Neuronal stem cell (in vitro differentiated cells): ENCODE measurements at regions not wholly inside any gene's neighbourhood (a gene's known extent, or its start where the extent isn't known, plus 50 kb on each side); places are given as distances from the start of the nearest gene placed in this dataset.
"Not testable (repeated sequence)": the region's sequence is repeated elsewhere in the genome, so short reads cannot be mapped to it uniquely, and the experiment has no call there.

Source experiments
- DNase-seq: peaks from one replicate; pipeline ENCODE4 v3.0.0-alpha.2; 2013; ENCODE audit warnings: low spot score
- H2AFZ ChIP-seq: one replicate; pipeline ENCODE4 v1.6.1; 2013; ENCODE audit warnings: mild to moderate bottlenecking, low read length, inconsistent platforms
- H2AK5ac ChIP-seq: 2 replicates; pipeline ENCODE4 v1.6.1; 2013; ENCODE audit warnings: low read depth, mild to moderate bottlenecking, inconsistent platforms, low read length, moderate library complexity, mixed read lengths
- H2BK120ac ChIP-seq: 2 replicates; pipeline ENCODE4 v1.6.1; 2013; ENCODE audit warnings: low read depth, mild to moderate bottlenecking, inconsistent platforms, low read length, moderate library complexity, mixed read lengths
- H2BK12ac ChIP-seq: one replicate; pipeline ENCODE4 v1.6.1; 2013; ENCODE audit warnings: low read length, inconsistent platforms
- H2BK15ac ChIP-seq: 2 replicates; pipeline ENCODE4 v1.6.1; 2013; ENCODE audit warnings: mild to moderate bottlenecking, low read length, inconsistent platforms, mixed read lengths
- H2BK5ac ChIP-seq: one replicate; pipeline ENCODE4 v1.6.1; 2013; ENCODE audit warnings: inconsistent platforms, mild to moderate bottlenecking, low read length, moderate library complexity
- H3K14ac ChIP-seq: one replicate; pipeline ENCODE4 v1.6.1; 2013; ENCODE audit warnings: low read length, inconsistent platforms
- H3K18ac ChIP-seq: 2 replicates; pipeline ENCODE4 v1.6.1; 2013; ENCODE audit warnings: low read length, inconsistent platforms
- H3K23ac ChIP-seq: 2 replicates; pipeline ENCODE4 v1.6.1; 2013; ENCODE audit warnings: low read depth, mild to moderate bottlenecking, mixed read lengths, low read length, inconsistent platforms; ENCODE audit not compliant: poor library complexity
- H3K27ac ChIP-seq: replicated peaks from 3 replicates; pipeline ENCODE4 v1.5.1; 2013; ENCODE audit warnings: low read length, inconsistent platforms
- H3K27me3 ChIP-seq, 3 experiments: 2 replicates each; pipeline ENCODE4 v1.6.1; 2013; ENCODE audit warnings: low read length in 3 of 3, mild to moderate bottlenecking in 2 of 3, inconsistent platforms in 1 of 3, low read depth in 1 of 3, mixed read lengths in 1 of 3, moderate library complexity in 1 of 3; ENCODE audit not compliant: control insufficient read depth in 3 of 3, insufficient read depth in 3 of 3
- H3K36me3 ChIP-seq, 2 donors: replicated peaks in 1 of 2; 2 replicates each; pipeline ENCODE4 v1.6.1; 2013; ENCODE audit warnings: low read length in 2 of 2; ENCODE audit not compliant: control insufficient read depth in 2 of 2, insufficient read depth in 2 of 2
- H3K4ac ChIP-seq: 2 replicates; pipeline ENCODE4 v1.6.1; 2013; ENCODE audit warnings: inconsistent platforms, mild to moderate bottlenecking, low read length, moderate library complexity
- H3K4me1 ChIP-seq, 2 donors: 1 replicate in 1 of 2; 2 replicates in 1 of 2; pipeline ENCODE4 v1.6.1; 2013; ENCODE audit warnings: low read length in 2 of 2, low read depth in 1 of 2; ENCODE audit not compliant: control insufficient read depth in 2 of 2, insufficient read depth in 1 of 2
- H3K4me2 ChIP-seq: one replicate; pipeline ENCODE4 v1.6.1; 2013; ENCODE audit warnings: mild to moderate bottlenecking, low read length, inconsistent platforms; ENCODE audit not compliant: insufficient read depth, poor library complexity, severe bottlenecking
- H3K4me3 ChIP-seq, 2 donors: 2 replicates each; pipeline ENCODE4 v1.5.1; 2013; ENCODE audit warnings: low read length in 2 of 2, mild to moderate bottlenecking in 2 of 2, inconsistent platforms in 1 of 2, moderate library complexity in 1 of 2
- H3K79me1 ChIP-seq: one replicate; pipeline ENCODE4 v1.6.1; 2013; ENCODE audit warnings: low read depth, mild to moderate bottlenecking, inconsistent platforms, low read length, moderate library complexity
- H3K9ac ChIP-seq: one replicate; pipeline ENCODE4 v1.6.1; 2013; ENCODE audit warnings: mild to moderate bottlenecking, low read depth, low read length, inconsistent platforms; ENCODE audit not compliant: poor library complexity
- H3K9me3 ChIP-seq, 2 donors: replicated peaks in 1 of 2; 2 replicates each; pipeline versions ENCODE3 to v1.6.1; 2013; ENCODE audit warnings: low read length in 2 of 2, mild to moderate bottlenecking in 2 of 2, inconsistent platforms in 1 of 2, low read depth in 1 of 2, mixed read lengths in 1 of 2, moderate library complexity in 1 of 2; ENCODE audit not compliant: control insufficient read depth in 2 of 2, insufficient read depth in 1 of 2
- H4K8ac ChIP-seq: one replicate; pipeline ENCODE4 v1.6.1; 2013; ENCODE audit warnings: low read depth, mild to moderate bottlenecking, inconsistent platforms, low read length, moderate library complexity
- H4K91ac ChIP-seq: one replicate; pipeline ENCODE4 v1.6.1; 2013; ENCODE audit warnings: low read length, low read depth, mild to moderate bottlenecking, inconsistent platforms; ENCODE audit not compliant: poor library complexity
- WGBS, 2 donors: extraction: QIAGEN DNeasy Blood & Tissue Kit; methylation state at CpG; one replicate each; pipeline ENCODE4 v1.1.7; 2013; ENCODE audit warnings: missing lambda C conversion rate in 2 of 2, mixed read lengths in 1 of 2; ENCODE audit not compliant: insufficient read length in 2 of 2, insufficient replicate concordance in 1 of 2; ENCODE audit errors: extremely low coverage in 2 of 2; 5-methylcytosine and 5-hydroxymethylcytosine counted together

DNA sequence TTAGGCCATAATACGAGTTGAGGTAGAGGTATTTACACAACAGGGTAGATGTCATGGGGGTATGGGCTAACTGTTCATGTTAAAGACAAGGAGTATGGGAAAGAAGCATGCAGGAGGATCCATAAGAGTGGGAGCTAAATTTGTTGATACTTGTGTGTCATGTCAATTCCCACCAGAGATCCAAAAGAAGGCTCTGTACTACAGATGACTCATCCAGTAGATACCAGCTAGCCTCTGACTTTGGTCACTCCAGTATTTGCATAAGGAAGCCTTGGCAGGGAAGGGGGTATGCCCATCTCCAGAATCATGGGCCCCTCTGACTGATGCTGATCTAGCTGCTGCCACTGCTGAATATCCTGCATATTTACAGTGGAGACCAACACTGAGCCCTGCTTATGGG lies 743.7 kb upstream of the GRAMD2B start:
- Histone ChIP-seq H2BK12ac (no peak overlapping the region), H3K14ac (no peak overlapping the region), H3K9ac (no peak overlapping the region), H4K91ac (no peak overlapping the region), H3K36me3 (no peaks in the 10 kb centered on the region), H2AK5ac (no peak overlapping the region), H2BK15ac (no peak overlapping the region), H3K4ac (no peak overlapping the region), H3K23ac (no peak overlapping the region), H3K79me1 (no peaks in the 10 kb centered on the region), H2AFZ (no peak overlapping the region), H3K27ac (no peak overlapping the region), H4K8ac (no peak overlapping the region), H3K4me2 (no peak overlapping the region), H3K18ac (no peak overlapping the region), H2BK5ac (no peak overlapping the region), H2BK120ac (no peak overlapping the region), H3K4me3 (no peak overlapping the region), H3K27me3 (no peaks in the 10 kb centered on the region), H3K9me3 (peaks cover 0 to 3% of the 10 kb centered on the region in 2 donors), H3K4me1 (peaks cover 2 to 4% of the 10 kb centered on the region in 2 donors)
- no CpG with 5 or more reads among the region's 1 CpG for WGBS, 2 donors
- no peak for DNase-seq

GRCh38 chr5:125683669-125684068 lies 739.5 kb upstream of the GRAMD2B start:
- Histone ChIP-seq H4K8ac (no peak overlapping the region), H3K23ac (no peak overlapping the region), H2AK5ac (no peak overlapping the region), H4K91ac (no peak overlapping the region), H3K27ac (no peak overlapping the region), H3K4ac (no peak overlapping the region), H2BK12ac (no peak overlapping the region), H2BK120ac (no peak overlapping the region), H3K36me3 (no peaks in the 10 kb centered on the region), H2AFZ (peak overlapping the region; percentile 17), H3K4me3 (no peak overlapping the region), H2BK5ac (no peak overlapping the region), H3K14ac (no peak overlapping the region), H3K9ac (no peak overlapping the region), H2BK15ac (no peak overlapping the region), H3K9me3 (peaks cover 0 to 7% of the 10 kb centered on the region in 2 donors), H3K4me1 (peaks cover 2 to 4% of the 10 kb centered on the region in 2 donors), H3K79me1 (no peaks in the 10 kb centered on the region), H3K18ac (no peak overlapping the region), H3K27me3 (no peaks in the 10 kb centered on the region), H3K4me2 (no peak overlapping the region)
- DNase-seq, result no peak

GRCh38 chr5:125685771-125686170 lies 737.4 kb upstream of the GRAMD2B start:
- Histone ChIP-seq H2BK120ac (no peak overlapping the region), H3K4me3 (no peak overlapping the region), H3K4ac (no peak overlapping the region), H3K4me2 (no peak overlapping the region), H3K27ac (no peak overlapping the region), H3K36me3 (no peaks in the 10 kb centered on the region), H3K4me1 (peaks cover 2 to 4% of the 10 kb centered on the region in 2 donors), H3K79me1 (no peaks in the 10 kb centered on the region), H3K14ac (no peak overlapping the region), H3K9me3 (peaks cover 0 to 11% of the 10 kb centered on the region in 2 donors), H2AFZ (peak overlapping the region; percentile 69), H3K9ac (no peak overlapping the region), H2BK15ac (no peak overlapping the region), H2BK5ac (no peak overlapping the region), H2AK5ac (no peak overlapping the region), H2BK12ac (no peak overlapping the region), H4K8ac (peak overlapping the region; percentile 72), H3K18ac (no peak overlapping the region), H3K23ac (no peak overlapping the region), H3K27me3 (no peaks in the 10 kb centered on the region), H4K91ac (no peak overlapping the region)
- no peak for DNase-seq

- H4K8ac ChIP-seq, H3K14ac ChIP-seq, H3K9ac ChIP-seq, H2BK12ac ChIP-seq, H3K27me3 ChIP-seq, H2BK15ac ChIP-seq, H4K91ac ChIP-seq, H2AK5ac ChIP-seq, H3K27ac ChIP-seq, H3K36me3 ChIP-seq, H3K4me3 ChIP-seq, H3K79me1 ChIP-seq, H3K4me2 ChIP-seq, H2BK5ac ChIP-seq, H3K4me1 ChIP-seq, DNase-seq, H3K4ac ChIP-seq, H3K23ac ChIP-seq, H2AFZ ChIP-seq: not testable (repeated sequence)
- WGBS, 2 donors, result no CpG with 5 or more reads among the region's 7 CpGs
- Histone ChIP-seq H3K18ac (peak overlapping the region; percentile 51), H2BK120ac (peak overlapping the region; percentile 36), H3K9me3 (peaks cover 2 to 14% of the 10 kb centered on the region in 2 donors)
Measured at GRCh38 chr5:125691738-125692530, 731.3 kb upstream of the GRAMD2B start.
